GM19324 (cell line): ENCODE measurements at regions not wholly inside any gene's neighbourhood (a gene's known extent, or its start where the extent isn't known, plus 50 kb on each side); places are given as distances from the start of the nearest gene placed in this dataset.

Experiments used
- ATAC-seq: cut with Tn5 transposase; IDR thresholded peaks from one replicate; pipeline ENCODE4 v1.9.1; 2021; ENCODE audit warnings: mild to moderate bottlenecking, moderate library complexity; ENCODE audit not compliant: unreplicated experiment, low FRiP score

GRCh38 chr11:131284041-131284440 is 86.4 kb upstream of the NTM start:
- no peak for ATAC-seq

GRCh38 chr11:131288521-131289091 is 81.8 kb upstream of the NTM start:
- ATAC-seq: no peak

GRCh38 chr11:131290185-131290584 is 80.2 kb upstream of the NTM start:
- no peak for ATAC-seq

GRCh38 chr11:131295986-131296385 is 74.4 kb upstream of the NTM start:
- ATAC-seq: no peak

- ATAC-seq: no peak
These were observed 73.0 kb upstream of the NTM start for GRCh38 chr11:131297441-131297840.

- ATAC-seq: no peak
These were observed 70.6 kb upstream of the NTM start for GRCh38 chr11:131299598-131300438.

GRCh38 chr11:131300439-131300717 is 70.0 kb upstream of the NTM start:
- ATAC-seq: no peak

GRCh38 chr11:131301306-131301705 is 69.1 kb upstream of the NTM start:
- ATAC-seq: no peak

- ATAC-seq: no peak
These were observed 67.6 kb upstream of the NTM start for GRCh38 chr11:131302836-131303235.

- ATAC-seq: no peak
These were observed 66.8 kb upstream of the NTM start for GRCh38 chr11:131303611-131304119.

GRCh38 chr11:131305005-131305404 is 65.4 kb upstream of the NTM start:
- no peak for ATAC-seq

GRCh38 chr11:131307506-131307905 is 62.9 kb upstream of the NTM start:
- ATAC-seq: no peak

- no peak for ATAC-seq
These were observed 60.6 kb upstream of the NTM start for GRCh38 chr11:131309776-131310175.

GRCh38 chr11:131311776-131312514 is 58.5 kb upstream of the NTM start:
- no peak for ATAC-seq
